HepG2 (cell line): ENCODE measurements at regions not wholly inside any gene's neighbourhood (a gene's known extent, or its start where the extent isn't known, plus 50 kb on each side); places are given as distances from the start of the nearest gene placed in this dataset.

Experiments
- AGO2 ChIP-seq: fragments of 200-400 bp; formaldehyde crosslinking; optimal IDR thresholded peaks from 2 replicates; pipeline ENCODE3; 2017; ENCODE audit warnings: mild to moderate bottlenecking, low read depth, low read length, moderate library complexity
- E2F2 ChIP-seq: sonication (generic); formaldehyde crosslinking; IDR thresholded peaks from 2 replicates; pipeline ENCODE4 v1.4.0; 2020; ENCODE audit warnings: missing genetic modification reagents, borderline replicate concordance
- KLF13 ChIP-seq: sonication (generic); formaldehyde crosslinking; IDR thresholded peaks from 2 replicates; pipeline ENCODE4 v1.4.0; 2020; ENCODE audit warnings: mild to moderate bottlenecking, missing genetic modification reagents
- KLF15 ChIP-seq: sonication (generic); formaldehyde crosslinking; IDR thresholded peaks from 2 replicates; pipeline ENCODE4 v1.8.1; 2023; ENCODE audit warnings: borderline replicate concordance, mild to moderate bottlenecking, inconsistent platforms, missing genetic modification reagents, mixed read lengths
- MYNN ChIP-seq: sonication (generic); formaldehyde crosslinking; IDR thresholded peaks from 2 replicates; pipeline ENCODE4 v1.4.0; 2020; ENCODE audit warnings: mild to moderate bottlenecking, low read depth, missing genetic modification reagents
- POLR2AphosphoS5 ChIP-seq: IDR thresholded peaks from 2 replicates; pipeline ENCODE4 v1.6.1; 2012; ENCODE audit warnings: low read depth, low read length
- STAT6 ChIP-seq: sonication (generic); formaldehyde crosslinking; IDR thresholded peaks from 2 replicates; pipeline ENCODE4 v1.4.0; 2020; ENCODE audit warnings: missing genetic modification reagents, mild to moderate bottlenecking, borderline replicate concordance
- TRIM24 ChIP-seq: sonication (generic); formaldehyde crosslinking; IDR thresholded peaks from 2 replicates; pipeline ENCODE4 v1.8.0; 2022; ENCODE audit warnings: mild to moderate bottlenecking, missing genetic modification reagents
- ZBTB40 ChIP-seq, 2 experiments: fragments of 450-650 bp in 1 of 2; sonication (generic) in 1 of 2; formaldehyde crosslinking in 1 of 2; IDR thresholded peaks; 2 replicates each; pipeline versions ENCODE4 v1.6.1 to v1.8.0; 2016 to 2022; ENCODE audit warnings: antibody characterized with exemption in 1 of 2, mild to moderate bottlenecking in 1 of 2, missing genetic modification reagents in 1 of 2
- ZKSCAN1 ChIP-seq: fragments of 150-350 bp; IDR thresholded peaks from 2 replicates; pipeline ENCODE4 v1.6.1; 2014; ENCODE audit warnings: low read length
- ZNF234 ChIP-seq: sonication (generic); formaldehyde crosslinking; conservative IDR thresholded peaks from 2 replicates; pipeline ENCODE4 v1.5.1; 2020; ENCODE audit warnings: mild to moderate bottlenecking, missing genetic modification reagents
- ZNF263 ChIP-seq: sonication (generic); formaldehyde crosslinking; IDR thresholded peaks from 2 replicates; pipeline ENCODE4 v1.4.0; 2020; ENCODE audit warnings: missing genetic modification reagents
- ZNF652 ChIP-seq: IDR thresholded peaks from 2 replicates; pipeline ENCODE4 v1.6.1; 2016; ENCODE audit warnings: low read depth, borderline replicate concordance
- ZNF839 ChIP-seq: sonication (generic); formaldehyde crosslinking; IDR thresholded peaks from 2 replicates; pipeline ENCODE4 v1.4.0; 2020; ENCODE audit warnings: missing genetic modification reagents, mild to moderate bottlenecking, borderline replicate concordance

- TF ChIP-seq ZBTB40 (IDR thresholded peaks at IDR 0.05) = no peak
- TF ChIP-seq ZBTB40 (CRISPR knock-in tag; IDR thresholded peaks at IDR 0.05) = no peak
- TF ChIP-seq POLR2AphosphoS5 = no peak
- TF ChIP-seq AGO2 = no peak
- TF ChIP-seq ZNF234 (CRISPR knock-in tag) = no peak
- TF ChIP-seq STAT6 (CRISPR knock-in tag) = no peak
- no peak for TF ChIP-seq TRIM24 (CRISPR knock-in tag)
- TF ChIP-seq E2F2 = no peak
- TF ChIP-seq ZNF652 (CRISPR knock-in tag) = no peak
- TF ChIP-seq KLF15 = no peak
- TF ChIP-seq ZKSCAN1 = no peak
- no peak for TF ChIP-seq ZNF839 (CRISPR knock-in tag)
- no peak for TF ChIP-seq MYNN (CRISPR knock-in tag)
- no peak for TF ChIP-seq ZNF263 (CRISPR knock-in tag)
- TF ChIP-seq KLF13 (CRISPR knock-in tag) = no peak
Measured at GRCh38 chr2:66695226-66695735, 260.4 kb downstream of the MEIS1 start (continued).
